ENCODE measurements at regions not wholly inside any gene's neighbourhood (a gene's known extent, or its start where the extent isn't known, plus 50 kb on each side); places are given as distances from the start of the nearest gene placed in this dataset.

- TF ChIP-seq POLR2A (IDR thresholded peaks at IDR 0.05; ENCODE audit: borderline replicate concordance, extremely low read depth, insufficient read depth, insufficient read length) (no peak), ZNF274 (IDR thresholded peaks at IDR 0.05; ENCODE audit: low read depth, low read length) (no peak), TCF7L2 (IDR thresholded peaks at IDR 0.05; ENCODE audit: borderline replicate concordance, extremely low read depth, insufficient read depth, insufficient read length) (no peak), POLR2AphosphoS5 (IDR thresholded peaks at IDR 0.05; ENCODE audit: low read depth, low read length) (no peak), CTCF (IDR thresholded peaks at IDR 0.05 in 2 of 3, conservative IDR thresholded peaks at IDR 0.05 in 1 of 3; ENCODE audit: borderline replicate concordance in 1 of 3, insufficient read depth in 1 of 3, low read depth in 2 of 3, low read length in 2 of 3) (no peak)
Measured at GRCh38 chr4:188680667-188681063, 541.4 kb downstream of the TRIML1 start.
